Breast epithelium (tissue), 4 donors: ENCODE measurements at regions not wholly inside any gene's neighbourhood (a gene's known extent, or its start where the extent isn't known, plus 50 kb on each side); places are given as distances from the start of the nearest gene placed in this dataset.

Experiments used
- DNase-seq, 2 donors: peaks; one replicate each; pipeline ENCODE4 v3.0.0-alpha.2; 2019; ENCODE audit warnings: low spot score in 2 of 2
- H3K27ac ChIP-seq, 2 donors: fragments of 200-600 bp; sonication (generic) in 1 of 2; one replicate each; pipeline ENCODE4 v1.5.1; 2016 to 2019; ENCODE audit warnings: mild to moderate bottlenecking in 1 of 2
- H3K27me3 ChIP-seq, 2 donors: fragments of 200-600 bp; sonication (generic) in 1 of 2; one replicate each; pipeline versions ENCODE4 v1.5.1 to v1.6.0; 2017 to 2019; ENCODE audit warnings: control low read depth in 1 of 2, mild to moderate bottlenecking in 1 of 2
- H3K36me3 ChIP-seq: fragments of 200-600 bp; one replicate; pipeline ENCODE4 v1.5.1; 2019
- H3K4me1 ChIP-seq, 2 donors: fragments of 200-600 bp; sonication (generic); one replicate each; pipeline ENCODE4 v1.5.1; 2016 to 2019; ENCODE audit warnings: control low read depth in 1 of 2
- H3K4me3 ChIP-seq, 3 donors: fragments of 200-600 bp; sonication (generic); 1 replicate in 2 of 3; 2 replicates in 1 of 3; pipeline ENCODE4 v1.5.1; 2016 to 2019; ENCODE audit warnings: mild to moderate bottlenecking in 3 of 3, moderate library complexity in 2 of 3
- H3K9me3 ChIP-seq, 2 donors: fragments of 200-600 bp; sonication (generic) in 1 of 2; one replicate each; pipeline ENCODE4 v1.5.1; 2016 to 2019; ENCODE audit warnings: control low read depth in 1 of 2
- POLR2A ChIP-seq: fragments of 450-650 bp; IDR thresholded peaks from one replicate; pipeline ENCODE4 v1.6.1; 2016; ENCODE audit warnings: antibody characterized with exemption, mild to moderate bottlenecking, moderate library complexity
- POLR2AphosphoS5 ChIP-seq, 3 donors: sonication (generic); formaldehyde crosslinking; IDR thresholded peaks; one replicate each; pipeline ENCODE4 v1.6.1; 2017; ENCODE audit warnings: antibody characterized with exemption in 3 of 3
- intact Hi-C: fragments of 100-400 bp; cut with DNase I; formaldehyde crosslinking; loops from one replicate; pipeline ENCODE4 v1.15.1; 2023; ENCODE audit warnings: low total_unique reads
- TF ChIP-seq, protein P1 (sequence below), 3 donors: fragments of 450-650 bp; IDR thresholded peaks; one replicate each; pipeline ENCODE4 v1.5.1; 2016 to 2017; ENCODE audit warnings: antibody characterized with exemption in 3 of 3, mild to moderate bottlenecking in 3 of 3, moderate library complexity in 3 of 3

GRCh38 chr4:23235628-23236390 lies 543.1 kb downstream of the GBA3 start:
- Histone ChIP-seq H3K4me3 (no peak overlapping the region), H3K4me1 (no peaks in the 10 kb centered on the region), H3K27ac (no peak overlapping the region), H3K27me3 (no peaks in the 10 kb centered on the region), H3K9me3 (no peaks in the 10 kb centered on the region), H3K36me3 (no peaks in the 10 kb centered on the region)
- intact Hi-C loops, result no loop called here
- TF ChIP-seq POLR2AphosphoS5 (IDR thresholded peaks at IDR 0.05) (no peak), POLR2A (no peak)
- TF ChIP-seq, protein P1, sequence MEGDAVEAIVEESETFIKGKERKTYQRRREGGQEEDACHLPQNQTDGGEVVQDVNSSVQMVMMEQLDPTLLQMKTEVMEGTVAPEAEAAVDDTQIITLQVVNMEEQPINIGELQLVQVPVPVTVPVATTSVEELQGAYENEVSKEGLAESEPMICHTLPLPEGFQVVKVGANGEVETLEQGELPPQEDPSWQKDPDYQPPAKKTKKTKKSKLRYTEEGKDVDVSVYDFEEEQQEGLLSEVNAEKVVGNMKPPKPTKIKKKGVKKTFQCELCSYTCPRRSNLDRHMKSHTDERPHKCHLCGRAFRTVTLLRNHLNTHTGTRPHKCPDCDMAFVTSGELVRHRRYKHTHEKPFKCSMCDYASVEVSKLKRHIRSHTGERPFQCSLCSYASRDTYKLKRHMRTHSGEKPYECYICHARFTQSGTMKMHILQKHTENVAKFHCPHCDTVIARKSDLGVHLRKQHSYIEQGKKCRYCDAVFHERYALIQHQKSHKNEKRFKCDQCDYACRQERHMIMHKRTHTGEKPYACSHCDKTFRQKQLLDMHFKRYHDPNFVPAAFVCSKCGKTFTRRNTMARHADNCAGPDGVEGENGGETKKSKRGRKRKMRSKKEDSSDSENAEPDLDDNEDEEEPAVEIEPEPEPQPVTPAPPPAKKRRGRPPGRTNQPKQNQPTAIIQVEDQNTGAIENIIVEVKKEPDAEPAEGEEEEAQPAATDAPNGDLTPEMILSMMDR (IDR thresholded peaks at IDR 0.05), result no peak
- no peak for DNase-seq

DNA sequence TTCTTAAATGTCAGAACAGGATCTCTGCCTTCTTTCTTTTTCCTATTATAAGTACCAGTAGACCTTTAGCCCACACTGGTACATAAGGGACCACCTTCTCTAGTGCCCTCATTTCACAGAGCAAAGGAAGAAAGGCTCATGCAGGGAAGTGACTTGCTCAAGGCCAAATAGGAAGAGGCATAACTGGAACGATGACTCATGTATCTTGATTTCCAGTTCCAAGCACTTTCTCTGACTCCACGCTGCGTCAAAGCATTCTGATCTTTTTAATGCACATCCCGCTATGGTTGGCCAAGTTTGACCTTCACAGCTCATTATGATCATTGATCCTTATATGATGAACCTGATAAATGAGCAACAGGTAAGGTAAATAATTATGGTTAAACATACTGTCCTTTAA lies 542.0 kb downstream of the GBA3 start:
- TF ChIP-seq POLR2A (no peak), POLR2AphosphoS5 (IDR thresholded peaks at IDR 0.05) (no peak)
- TF ChIP-seq, protein P1 (IDR thresholded peaks at IDR 0.05), result no peak
- no peaks in the 10 kb centered on the region for H3K27me3 ChIP-seq
- no peak for DNase-seq
- H3K4me1 ChIP-seq, result no peaks in the 10 kb centered on the region
- H3K27ac ChIP-seq, result no peak overlapping the region
- no peak overlapping the region for H3K4me3 ChIP-seq
- intact Hi-C loops, result no loop called here
- no peaks in the 10 kb centered on the region for H3K9me3 ChIP-seq
- H3K36me3 ChIP-seq, result no peaks in the 10 kb centered on the region

DNA sequence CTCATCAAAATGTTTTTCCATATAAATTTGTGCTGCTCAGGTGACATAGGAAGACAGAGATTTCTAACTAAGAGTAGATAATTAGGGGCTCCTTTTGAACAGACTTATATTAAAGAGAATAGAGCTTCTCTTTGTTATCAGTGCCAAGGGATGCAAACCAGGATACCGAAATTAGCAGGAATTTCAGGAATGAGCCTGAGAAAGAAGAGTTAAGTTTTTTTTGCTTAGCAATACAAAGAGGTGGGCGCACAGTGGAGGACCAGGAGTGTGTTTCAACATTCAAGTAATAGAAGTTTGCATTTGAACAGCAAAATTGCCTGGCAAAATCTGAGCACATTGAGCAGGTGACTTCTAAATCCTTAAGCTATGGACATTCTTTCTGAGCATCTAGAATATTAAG lies 541.3 kb downstream of the GBA3 start:
- no peak for DNase-seq
- TF ChIP-seq POLR2A, result no peak
- TF ChIP-seq POLR2AphosphoS5 (IDR thresholded peaks at IDR 0.05), result no peak
- TF ChIP-seq, protein P1 (IDR thresholded peaks at IDR 0.05), result no peak
- Histone ChIP-seq H3K36me3 (no peaks in the 10 kb centered on the region), H3K27ac (no peak overlapping the region), H3K4me3 (no peak overlapping the region), H3K27me3 (no peaks in the 10 kb centered on the region), H3K4me1 (no peaks in the 10 kb centered on the region), H3K9me3 (no peaks in the 10 kb centered on the region)
- intact Hi-C loops, result no loop called here

- Histone ChIP-seq H3K36me3 (no peaks in the 10 kb centered on the region), H3K27me3 (no peaks in the 10 kb centered on the region), H3K4me1 (no peaks in the 10 kb centered on the region), H3K4me3 (no peak overlapping the region), H3K9me3 (no peaks in the 10 kb centered on the region), H3K27ac (no peak overlapping the region)
- intact Hi-C loops, result no loop called here
- DNase-seq, result no peak
- TF ChIP-seq POLR2AphosphoS5 (IDR thresholded peaks at IDR 0.05) (no peak), POLR2A (no peak)
- TF ChIP-seq, protein P1 (IDR thresholded peaks at IDR 0.05), result no peak
Measured at GRCh38 chr4:23233596-23233995, 540.9 kb downstream of the GBA3 start.

- Histone ChIP-seq H3K27ac (no peak overlapping the region), H3K9me3 (no peaks in the 10 kb centered on the region), H3K4me3 (no peak overlapping the region), H3K36me3 (no peaks in the 10 kb centered on the region), H3K4me1 (no peaks in the 10 kb centered on the region), H3K27me3 (no peaks in the 10 kb centered on the region)
- intact Hi-C loops, result no loop called here
- TF ChIP-seq, protein P1 (IDR thresholded peaks at IDR 0.05), result no peak
- TF ChIP-seq POLR2A (no peak), POLR2AphosphoS5 (IDR thresholded peaks at IDR 0.05) (no peak)
- DNase-seq, result no peak
Measured at GRCh38 chr4:23232987-23233386, 540.2 kb downstream of the GBA3 start.
